IPS DF 6.9 (cell line): ENCODE measurements at regions not wholly inside any gene's neighbourhood (a gene's known extent, or its start where the extent isn't known, plus 50 kb on each side); places are given as distances from the start of the nearest gene placed in this dataset.

Experiments used
- DNase-seq: peaks from one replicate; pipeline ENCODE4 v3.0.0-alpha.2; 2013; ENCODE audit warnings: low read depth, low spot score
- H3K27ac ChIP-seq: one replicate; pipeline ENCODE4 v1.5.1; 2013; ENCODE audit warnings: low read length, control low read depth
- H3K27me3 ChIP-seq: 2 replicates; pipeline ENCODE4 v1.6.1; 2013; ENCODE audit warnings: mild to moderate bottlenecking, low read length; ENCODE audit not compliant: control insufficient read depth, insufficient read depth
- H3K36me3 ChIP-seq: 2 replicates; pipeline ENCODE4 v1.6.1; 2013; ENCODE audit warnings: low read length; ENCODE audit not compliant: control insufficient read depth, insufficient read depth
- H3K4me1 ChIP-seq: 2 replicates; pipeline ENCODE4 v1.6.1; 2013; ENCODE audit warnings: low read length; ENCODE audit not compliant: control insufficient read depth, insufficient read depth
- H3K4me3 ChIP-seq: 2 replicates; pipeline ENCODE4 v1.5.1; 2013; ENCODE audit warnings: mild to moderate bottlenecking, low read length
- H3K9me3 ChIP-seq: 2 replicates; pipeline ENCODE4 v1.6.1; 2013; ENCODE audit warnings: low read length, inconsistent platforms; ENCODE audit not compliant: control insufficient read depth, insufficient read depth
- WGBS: extraction: QIAGEN DNeasy Blood & Tissue Kit; methylation state at CpG from one replicate; pipeline ENCODE4 v1.1.7; 2013; ENCODE audit warnings: mixed read lengths, missing lambda C conversion rate; ENCODE audit not compliant: insufficient read length, insufficient coverage; 5-methylcytosine and 5-hydroxymethylcytosine counted together

GRCh38 chr13:39876258-39876657 is 220.8 kb downstream of the COG6 start:
- Histone ChIP-seq H3K36me3 (no peaks in the 10 kb centered on the region), H3K9me3 (no peaks in the 10 kb centered on the region), H3K27me3 (no peaks in the 10 kb centered on the region), H3K4me1 (no peaks in the 10 kb centered on the region), H3K27ac (no peak overlapping the region), H3K4me3 (no peak overlapping the region)
- no CpG with 5 or more reads among the region's 3 CpGs for WGBS
- DNase-seq, result no peak

- no CpG with 5 or more reads among the region's 5 CpGs for WGBS
- Histone ChIP-seq H3K27ac (no peak overlapping the region), H3K9me3 (no peaks in the 10 kb centered on the region), H3K4me1 (no peaks in the 10 kb centered on the region), H3K36me3 (no peaks in the 10 kb centered on the region), H3K4me3 (no peak overlapping the region), H3K27me3 (no peaks in the 10 kb centered on the region)
- no peak for DNase-seq
Measured at GRCh38 chr13:39877134-39877533, 221.7 kb downstream of the COG6 start.

- Histone ChIP-seq H3K36me3 (no peaks in the 10 kb centered on the region), H3K27ac (no peak overlapping the region), H3K4me3 (no peak overlapping the region), H3K9me3 (no peaks in the 10 kb centered on the region), H3K27me3 (no peaks in the 10 kb centered on the region), H3K4me1 (no peaks in the 10 kb centered on the region)
- 100% methylated on average over 1 of the region's 4 CpGs for WGBS
- DNase-seq, result no peak
Measured at GRCh38 chr13:39879286-39880035, 224.0 kb downstream of the COG6 start.

GRCh38 chr13:39881383-39881782 is 225.9 kb downstream of the COG6 start:
- Histone ChIP-seq H3K27me3 (no peaks in the 10 kb centered on the region), H3K4me3 (no peak overlapping the region), H3K27ac (no peak overlapping the region), H3K36me3 (no peaks in the 10 kb centered on the region), H3K4me1 (no peaks in the 10 kb centered on the region), H3K9me3 (no peaks in the 10 kb centered on the region)
- no peak for DNase-seq
- WGBS, result no CpG with 5 or more reads among the region's 2 CpGs

GRCh38 chr13:39881887-39882286 is 226.4 kb downstream of the COG6 start:
- no peak for DNase-seq
- no peaks in the 10 kb centered on the region for H3K36me3 ChIP-seq
- H3K4me1 ChIP-seq, result no peaks in the 10 kb centered on the region
- no peaks in the 10 kb centered on the region for H3K27me3 ChIP-seq
- no CpG with 5 or more reads among the region's 1 CpG for WGBS
- H3K9me3 ChIP-seq, result no peaks in the 10 kb centered on the region
- no peak overlapping the region for H3K4me3 ChIP-seq
- H3K27ac ChIP-seq, result no peak overlapping the region

- Histone ChIP-seq H3K36me3 (no peaks in the 10 kb centered on the region), H3K27ac (no peak overlapping the region), H3K9me3 (no peaks in the 10 kb centered on the region), H3K27me3 (no peaks in the 10 kb centered on the region), H3K4me1 (no peaks in the 10 kb centered on the region), H3K4me3 (no peak overlapping the region)
- no CpG with 5 or more reads among the region's 1 CpG for WGBS
- DNase-seq, result no peak
Measured at GRCh38 chr13:39884166-39884565, 228.7 kb downstream of the COG6 start.

- Histone ChIP-seq H3K9me3 (no peaks in the 10 kb centered on the region), H3K4me1 (no peaks in the 10 kb centered on the region), H3K27ac (no peak overlapping the region), H3K36me3 (no peaks in the 10 kb centered on the region), H3K27me3 (no peaks in the 10 kb centered on the region), H3K4me3 (no peak overlapping the region)
- no peak for DNase-seq
Measured at GRCh38 chr13:39886336-39886735, 230.9 kb downstream of the COG6 start.

GRCh38 chr13:39887387-39887786 is 231.9 kb downstream of the COG6 start:
- Histone ChIP-seq H3K9me3 (no peaks in the 10 kb centered on the region), H3K4me3 (no peak overlapping the region), H3K36me3 (no peaks in the 10 kb centered on the region), H3K4me1 (no peaks in the 10 kb centered on the region), H3K27me3 (no peaks in the 10 kb centered on the region), H3K27ac (no peak overlapping the region)
- no CpG with 5 or more reads among the region's 2 CpGs for WGBS
- DNase-seq, result no peak

GRCh38 chr13:39888865-39889810 is 233.7 kb downstream of the COG6 start:
- H3K4me3 ChIP-seq, result no peak overlapping the region
- no peaks in the 10 kb centered on the region for H3K27me3 ChIP-seq
- no peak for DNase-seq
- no CpG with 5 or more reads among the region's 4 CpGs for WGBS
- H3K9me3 ChIP-seq, result no peaks in the 10 kb centered on the region
- H3K27ac ChIP-seq, result no peak overlapping the region
- H3K36me3 ChIP-seq, result no peaks in the 10 kb centered on the region
- H3K4me1 ChIP-seq, result no peaks in the 10 kb centered on the region

GRCh38 chr13:39890537-39890936 is 235.1 kb downstream of the COG6 start:
- H3K27me3 ChIP-seq, result no peaks in the 10 kb centered on the region
- no peak for DNase-seq
- no peaks in the 10 kb centered on the region for H3K9me3 ChIP-seq
- H3K4me1 ChIP-seq, result no peaks in the 10 kb centered on the region
- no peaks in the 10 kb centered on the region for H3K36me3 ChIP-seq
- no peak overlapping the region for H3K27ac ChIP-seq
- WGBS, result no CpG with 5 or more reads among the region's 4 CpGs
- H3K4me3 ChIP-seq, result no peak overlapping the region
